Fibroblast of pulmonary artery (primary cell): ENCODE measurements at regions not wholly inside any gene's neighbourhood (a gene's known extent, or its start where the extent isn't known, plus 50 kb on each side); places are given as distances from the start of the nearest gene placed in this dataset.

Experiments
- DNase-seq: peaks from one replicate; pipeline ENCODE4 v3.0.0-alpha.2; 2010; ENCODE audit warnings: low read depth
- H3K4me3 ChIP-seq: replicated peaks from 2 replicates; pipeline ENCODE4 v1.5.1; 2011; ENCODE audit warnings: low read depth, mild to moderate bottlenecking, control low read depth, low read length, moderate library complexity
- CTCF ChIP-seq: IDR thresholded peaks from 2 replicates; pipeline ENCODE4 v1.5.1; 2011; ENCODE audit warnings: mild to moderate bottlenecking, control low read depth, low read length, inconsistent platforms; ENCODE audit errors: missing control alignments

DNA sequence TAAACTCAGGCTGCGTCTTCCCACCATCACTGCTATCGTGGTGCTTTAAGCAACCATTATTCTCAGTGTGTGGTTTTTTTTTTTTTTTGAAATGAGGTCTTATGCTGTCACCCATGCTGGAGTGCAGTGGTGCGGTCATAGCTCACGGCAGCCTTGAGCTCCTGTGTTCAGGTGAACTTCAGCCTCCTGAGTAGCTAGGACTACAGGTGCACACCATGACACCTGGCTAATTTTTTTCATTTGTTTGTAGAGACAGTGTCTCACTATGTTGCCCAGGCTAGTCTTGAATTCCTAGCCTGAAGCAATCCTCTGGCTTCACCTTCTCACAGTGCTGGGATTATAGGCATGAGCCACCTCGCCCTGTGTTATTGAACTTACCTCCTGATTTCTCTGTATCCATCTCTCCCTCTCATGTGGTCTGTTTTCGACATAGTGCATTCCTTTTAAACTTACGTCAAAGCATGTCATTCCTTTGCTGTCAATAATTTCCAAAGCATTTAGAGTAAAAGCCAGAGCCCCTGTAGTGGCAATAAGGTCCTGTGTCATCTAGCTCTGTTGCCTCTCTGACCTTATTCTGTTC lies 255.5 kb downstream of the SNAPC1 start:
- no peak for TF ChIP-seq CTCF
- H3K4me3 ChIP-seq = no peak overlapping the region
- DNase-seq = no peak

DNA sequence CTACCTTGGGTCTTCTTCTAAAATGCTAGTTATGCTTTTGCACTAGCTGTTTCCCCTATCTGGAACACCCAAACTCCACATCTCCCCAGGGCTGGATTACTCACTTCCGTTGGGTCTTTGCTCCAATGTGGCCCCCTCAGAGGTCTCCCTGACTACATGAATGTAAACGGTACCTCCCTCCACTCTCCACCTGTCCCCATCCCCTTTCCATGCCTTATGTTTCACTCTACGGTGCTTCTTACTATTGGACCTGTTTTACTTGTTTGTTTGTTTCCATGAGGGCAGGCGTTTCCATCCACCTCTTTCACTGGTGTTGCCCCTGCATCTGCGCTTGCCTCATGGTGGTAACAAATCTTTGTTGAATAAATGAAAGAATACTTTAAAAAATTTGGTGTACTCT lies 256.4 kb downstream of the SNAPC1 start:
- DNase-seq = no peak
- H3K4me3 ChIP-seq = no peak overlapping the region
- no peak for TF ChIP-seq CTCF

- no peak for DNase-seq
- H3K4me3 ChIP-seq = no peak overlapping the region
- no peak for TF ChIP-seq CTCF
Observed at GRCh38 chr14:62027958-62028357, 265.7 kb downstream of the SNAPC1 start.

DNA sequence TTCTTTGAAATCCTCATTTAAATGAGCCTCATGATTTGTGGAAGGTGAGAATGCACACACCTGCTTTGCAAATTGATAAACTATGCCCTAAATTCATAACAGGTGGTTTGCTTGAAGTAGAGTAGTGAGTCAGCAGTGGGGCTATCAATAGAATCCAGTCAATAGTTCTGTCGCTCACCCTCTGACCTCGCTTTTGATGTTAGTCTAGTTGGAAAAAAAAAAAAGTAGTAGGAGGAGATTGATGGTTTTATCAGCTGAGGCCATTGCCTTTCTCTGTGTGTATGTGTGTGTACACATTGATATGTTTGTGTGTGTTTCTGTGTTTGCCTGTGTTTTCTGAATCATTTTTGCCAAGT lies 267.3 kb downstream of the SNAPC1 start:
- H3K4me3 ChIP-seq = no peak overlapping the region
- DNase-seq = no peak
- no peak for TF ChIP-seq CTCF

GRCh38 chr14:62030387-62030786 lies 268.2 kb downstream of the SNAPC1 start:
- no peak for TF ChIP-seq CTCF
- no peak overlapping the region for H3K4me3 ChIP-seq
- DNase-seq = no peak

- TF ChIP-seq CTCF = no peak
- no peak overlapping the region for H3K4me3 ChIP-seq
- no peak for DNase-seq
Observed at GRCh38 chr14:62031504-62031903, 269.3 kb downstream of the SNAPC1 start.

DNA sequence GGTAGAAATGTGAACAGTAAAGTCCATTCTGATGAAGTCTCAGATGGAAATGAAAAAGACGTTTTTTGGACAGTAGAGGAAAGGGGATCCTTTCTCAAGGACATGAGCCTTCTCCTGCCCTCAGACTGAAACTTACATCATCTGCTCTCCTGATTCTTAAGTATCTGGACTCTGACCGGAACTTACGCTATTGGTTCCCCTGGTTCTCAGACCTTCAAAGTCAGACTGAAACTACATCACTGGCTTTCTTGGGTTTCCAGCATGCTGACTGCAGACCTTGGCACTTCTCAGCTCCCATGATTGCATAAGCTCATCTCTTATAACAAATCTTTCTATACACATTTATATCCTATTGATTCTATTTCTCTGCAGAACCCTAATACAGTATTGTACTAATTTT lies 291.0 kb downstream of the SNAPC1 start:
- H3K4me3 ChIP-seq = no peak overlapping the region
- TF ChIP-seq CTCF = no peak
- DNase-seq = no peak
